GM12891 (cell line): ENCODE measurements at regions not wholly inside any gene's neighbourhood (a gene's known extent, or its start where the extent isn't known, plus 50 kb on each side); places are given as distances from the start of the nearest gene placed in this dataset.

Source experiments
- PAX5 ChIP-seq: IDR thresholded peaks from 2 replicates; pipeline ENCODE4 v1.6.1; 2011; ENCODE audit warnings: low read length, moderate library complexity, mild to moderate bottlenecking; ENCODE audit not compliant: insufficient read depth, severe bottlenecking
- POLR2A ChIP-seq: IDR thresholded peaks from 2 replicates; pipeline ENCODE4 v1.6.1; 2011; ENCODE audit warnings: low read depth, low read length, control low read depth
- POLR2AphosphoS5 ChIP-seq: IDR thresholded peaks from 2 replicates; pipeline ENCODE4 v1.6.1; 2011; ENCODE audit warnings: low read depth, low read length, control low read depth
- POU2F2 ChIP-seq: IDR thresholded peaks from 2 replicates; pipeline ENCODE4 v1.6.1; 2011; ENCODE audit warnings: low read depth, mild to moderate bottlenecking, control low read depth, low read length, moderate library complexity
- SPI1 ChIP-seq: IDR thresholded peaks from 2 replicates; pipeline ENCODE4 v1.6.1; 2011; ENCODE audit warnings: low read depth, low read length, control low read depth
- TAF1 ChIP-seq: IDR thresholded peaks from 2 replicates; pipeline ENCODE4 v1.6.1; 2011; ENCODE audit warnings: low read depth, low read length, control low read depth

GRCh38 chr4:104881136-104881886 is 265.4 kb upstream of the TET2 start:
- TF ChIP-seq POLR2AphosphoS5 (no peak), POLR2A (no peak), TAF1 (no peak), POU2F2 (no peak), SPI1 (no peak), PAX5 (no peak)
